ENCODE measurements at regions not wholly inside any gene's neighbourhood (a gene's known extent, or its start where the extent isn't known, plus 50 kb on each side); places are given as distances from the start of the nearest gene placed in this dataset.

DNA sequence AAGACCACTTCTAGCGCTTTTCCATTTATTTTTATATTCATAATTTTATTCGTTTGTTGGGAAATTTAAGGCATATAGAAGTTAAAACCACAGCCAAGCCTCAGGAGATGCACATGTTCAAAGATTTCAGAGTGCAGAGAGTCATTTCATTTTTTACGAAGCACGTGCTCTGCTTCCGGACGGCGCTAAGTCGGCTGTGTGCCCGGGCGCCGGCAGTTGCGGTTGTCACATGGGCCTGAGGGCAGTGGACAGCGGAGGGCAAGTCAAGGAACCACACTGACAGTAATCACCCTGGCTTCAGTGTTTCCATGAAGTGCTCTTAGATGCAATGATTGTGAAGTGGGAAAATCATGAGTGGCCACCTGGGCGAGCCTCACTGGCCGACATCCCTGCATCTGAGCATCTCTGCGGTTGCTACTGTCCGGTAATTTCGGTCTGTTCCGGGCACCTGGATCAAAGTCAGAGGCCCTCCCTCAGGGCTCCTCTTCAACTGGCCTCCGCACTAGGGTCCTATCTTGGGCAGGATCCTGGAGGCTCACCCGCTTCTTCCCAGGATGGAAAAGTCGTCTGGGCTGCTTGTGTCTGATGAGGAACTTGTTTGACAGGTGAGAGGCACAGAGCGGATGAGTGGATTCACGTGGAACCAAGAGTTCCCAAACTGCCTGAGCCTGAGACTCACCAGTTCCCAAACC, 90.8 kb downstream of the DACT2 start:
- TF ChIP-seq, protein P1, sequence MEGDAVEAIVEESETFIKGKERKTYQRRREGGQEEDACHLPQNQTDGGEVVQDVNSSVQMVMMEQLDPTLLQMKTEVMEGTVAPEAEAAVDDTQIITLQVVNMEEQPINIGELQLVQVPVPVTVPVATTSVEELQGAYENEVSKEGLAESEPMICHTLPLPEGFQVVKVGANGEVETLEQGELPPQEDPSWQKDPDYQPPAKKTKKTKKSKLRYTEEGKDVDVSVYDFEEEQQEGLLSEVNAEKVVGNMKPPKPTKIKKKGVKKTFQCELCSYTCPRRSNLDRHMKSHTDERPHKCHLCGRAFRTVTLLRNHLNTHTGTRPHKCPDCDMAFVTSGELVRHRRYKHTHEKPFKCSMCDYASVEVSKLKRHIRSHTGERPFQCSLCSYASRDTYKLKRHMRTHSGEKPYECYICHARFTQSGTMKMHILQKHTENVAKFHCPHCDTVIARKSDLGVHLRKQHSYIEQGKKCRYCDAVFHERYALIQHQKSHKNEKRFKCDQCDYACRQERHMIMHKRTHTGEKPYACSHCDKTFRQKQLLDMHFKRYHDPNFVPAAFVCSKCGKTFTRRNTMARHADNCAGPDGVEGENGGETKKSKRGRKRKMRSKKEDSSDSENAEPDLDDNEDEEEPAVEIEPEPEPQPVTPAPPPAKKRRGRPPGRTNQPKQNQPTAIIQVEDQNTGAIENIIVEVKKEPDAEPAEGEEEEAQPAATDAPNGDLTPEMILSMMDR (IDR thresholded peaks at IDR 0.05; ENCODE audit: poor library complexity): no peak
- TF ChIP-seq EZH2phosphoT487 (IDR thresholded peaks at IDR 0.05; ENCODE audit: low read depth, severe bottlenecking, unreplicated experiment) (no peak), EZH2 (IDR thresholded peaks at IDR 0.05; ENCODE audit: borderline replicate concordance) (no peak)

All from hepatocyte (in vitro differentiated cells).